Osteocyte (in vitro differentiated cells): ENCODE measurements at regions not wholly inside any gene's neighbourhood (a gene's known extent, or its start where the extent isn't known, plus 50 kb on each side); places are given as distances from the start of the nearest gene placed in this dataset.

Source experiments
- DNase-seq: peaks from one replicate; pipeline ENCODE4 v3.0.0; 2021; ENCODE audit warnings: mixed read lengths; ENCODE audit not compliant: unreplicated experiment; ENCODE audit errors: extremely low spot score
- H3K27ac Mint-ChIP-seq: one replicate; pipeline ENCODE4 v1.8.0; 2021; ENCODE audit warnings: mild to moderate bottlenecking, mixed read lengths; ENCODE audit not compliant: unreplicated experiment
- H3K27me3 Mint-ChIP-seq: one replicate; pipeline ENCODE4 v1.8.0; 2021; ENCODE audit warnings: mixed read lengths; ENCODE audit not compliant: unreplicated experiment
- H3K36me3 Mint-ChIP-seq: one replicate; pipeline ENCODE4 v1.8.0; 2021; ENCODE audit warnings: mixed read lengths; ENCODE audit not compliant: unreplicated experiment
- H3K4me1 Mint-ChIP-seq: one replicate; pipeline ENCODE4 v1.8.0; 2021; ENCODE audit warnings: mixed read lengths; ENCODE audit not compliant: unreplicated experiment
- H3K4me3 Mint-ChIP-seq: one replicate; pipeline ENCODE4 v1.8.0; 2021; ENCODE audit warnings: mild to moderate bottlenecking, moderate library complexity, mixed read lengths; ENCODE audit not compliant: unreplicated experiment
- H3K9me3 Mint-ChIP-seq: one replicate; pipeline ENCODE4 v1.8.0; 2021; ENCODE audit warnings: mixed read lengths; ENCODE audit not compliant: unreplicated experiment
- TF ChIP-seq, protein P1 (sequence below): fragments of 200-600 bp; sonication (generic); IDR thresholded peaks from 2 replicates; pipeline ENCODE4 v1.5.0; 2021; ENCODE audit warnings: antibody characterized with exemption, mild to moderate bottlenecking, moderate library complexity

DNA sequence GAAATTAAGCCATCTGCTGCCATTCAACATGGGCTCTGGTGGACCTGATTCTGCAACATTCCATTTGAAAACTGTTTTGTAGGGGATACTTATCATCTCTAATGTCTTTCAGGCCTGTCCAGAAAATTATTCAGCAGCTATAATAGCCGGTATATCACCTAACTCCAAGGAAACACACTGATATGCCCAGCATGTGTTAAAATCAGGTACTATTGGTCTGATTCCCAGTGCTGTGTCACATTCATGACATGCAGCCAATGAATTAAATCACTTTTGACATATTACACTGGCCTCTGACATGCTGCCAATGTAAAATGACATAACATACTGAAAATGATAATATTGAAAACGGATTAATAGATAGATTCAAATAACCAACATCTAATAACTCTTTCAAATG lies 60.5 kb upstream of the IRX5 start:
- peaks cover 5% of the 10 kb centered on the region for H3K9me3 Mint-ChIP-seq
- H3K4me3 Mint-ChIP-seq = no peak overlapping the region
- no peaks in the 10 kb centered on the region for H3K36me3 Mint-ChIP-seq
- H3K27me3 Mint-ChIP-seq = no peaks in the 10 kb centered on the region
- H3K27ac Mint-ChIP-seq = no peak overlapping the region
- no peak for DNase-seq
- no peaks in the 10 kb centered on the region for H3K4me1 Mint-ChIP-seq
- TF ChIP-seq, protein P1, sequence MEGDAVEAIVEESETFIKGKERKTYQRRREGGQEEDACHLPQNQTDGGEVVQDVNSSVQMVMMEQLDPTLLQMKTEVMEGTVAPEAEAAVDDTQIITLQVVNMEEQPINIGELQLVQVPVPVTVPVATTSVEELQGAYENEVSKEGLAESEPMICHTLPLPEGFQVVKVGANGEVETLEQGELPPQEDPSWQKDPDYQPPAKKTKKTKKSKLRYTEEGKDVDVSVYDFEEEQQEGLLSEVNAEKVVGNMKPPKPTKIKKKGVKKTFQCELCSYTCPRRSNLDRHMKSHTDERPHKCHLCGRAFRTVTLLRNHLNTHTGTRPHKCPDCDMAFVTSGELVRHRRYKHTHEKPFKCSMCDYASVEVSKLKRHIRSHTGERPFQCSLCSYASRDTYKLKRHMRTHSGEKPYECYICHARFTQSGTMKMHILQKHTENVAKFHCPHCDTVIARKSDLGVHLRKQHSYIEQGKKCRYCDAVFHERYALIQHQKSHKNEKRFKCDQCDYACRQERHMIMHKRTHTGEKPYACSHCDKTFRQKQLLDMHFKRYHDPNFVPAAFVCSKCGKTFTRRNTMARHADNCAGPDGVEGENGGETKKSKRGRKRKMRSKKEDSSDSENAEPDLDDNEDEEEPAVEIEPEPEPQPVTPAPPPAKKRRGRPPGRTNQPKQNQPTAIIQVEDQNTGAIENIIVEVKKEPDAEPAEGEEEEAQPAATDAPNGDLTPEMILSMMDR = no peak

DNA sequence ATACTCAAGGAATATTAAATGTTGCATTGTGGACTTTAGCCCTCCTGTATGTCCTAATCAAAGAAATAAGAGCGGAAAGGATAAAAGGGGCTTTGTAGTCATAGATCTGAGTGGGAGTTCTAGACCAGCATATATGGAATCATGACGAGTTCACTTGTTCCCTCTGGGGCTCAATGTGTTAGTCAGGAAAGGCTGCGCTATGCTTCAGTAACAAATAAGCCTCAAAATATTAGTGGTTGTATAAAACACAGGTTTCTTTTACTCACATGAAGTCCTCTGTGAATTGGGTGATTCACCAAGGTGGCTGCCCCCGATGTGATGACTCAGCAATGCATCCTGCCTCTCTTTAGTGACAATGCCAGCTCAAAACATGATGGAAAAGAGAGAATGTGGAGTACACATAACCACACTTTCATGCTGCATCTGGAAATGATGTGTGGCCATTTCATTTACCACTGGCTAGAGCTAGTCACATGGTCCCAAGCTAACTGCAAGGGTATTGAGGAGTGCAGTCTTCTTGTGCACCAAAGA lies 63.3 kb upstream of the IRX5 start:
- Mint-ChIP-seq H3K9me3 (peaks cover 5% of the 10 kb centered on the region), H3K27ac (no peak overlapping the region), H3K36me3 (no peaks in the 10 kb centered on the region), H3K4me1 (no peaks in the 10 kb centered on the region), H3K4me3 (no peak overlapping the region), H3K27me3 (peaks cover 2% of the 10 kb centered on the region)
- no peak for DNase-seq
- TF ChIP-seq, protein P1 = no peak

DNA sequence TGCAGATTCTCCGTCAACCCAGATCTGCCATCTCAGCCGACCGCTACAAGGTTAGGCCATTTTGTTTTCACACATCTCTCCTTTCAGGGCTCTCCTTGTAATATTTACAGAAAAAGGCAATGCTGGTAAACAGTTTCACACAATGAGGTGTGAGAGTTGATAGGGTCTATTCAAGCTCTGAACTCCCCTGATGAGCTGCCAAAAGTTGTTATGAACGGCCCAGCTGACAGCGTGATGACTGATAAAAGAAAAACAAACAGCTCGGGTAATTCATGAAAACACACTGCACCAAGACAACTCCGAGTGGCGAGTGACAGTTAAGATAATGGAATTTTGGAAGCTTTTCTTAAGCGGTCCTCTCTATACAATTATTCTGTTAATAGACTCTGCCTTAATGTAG lies 68.1 kb upstream of the IRX5 start:
- H3K9me3 Mint-ChIP-seq = peaks cover under 1% of the 10 kb centered on the region
- no peaks in the 10 kb centered on the region for H3K36me3 Mint-ChIP-seq
- TF ChIP-seq, protein P1 = no peak
- DNase-seq = no peak
- H3K4me1 Mint-ChIP-seq = no peaks in the 10 kb centered on the region
- H3K27me3 Mint-ChIP-seq = peaks cover 2% of the 10 kb centered on the region
- no peak overlapping the region for H3K27ac Mint-ChIP-seq
- H3K4me3 Mint-ChIP-seq = no peak overlapping the region

DNA sequence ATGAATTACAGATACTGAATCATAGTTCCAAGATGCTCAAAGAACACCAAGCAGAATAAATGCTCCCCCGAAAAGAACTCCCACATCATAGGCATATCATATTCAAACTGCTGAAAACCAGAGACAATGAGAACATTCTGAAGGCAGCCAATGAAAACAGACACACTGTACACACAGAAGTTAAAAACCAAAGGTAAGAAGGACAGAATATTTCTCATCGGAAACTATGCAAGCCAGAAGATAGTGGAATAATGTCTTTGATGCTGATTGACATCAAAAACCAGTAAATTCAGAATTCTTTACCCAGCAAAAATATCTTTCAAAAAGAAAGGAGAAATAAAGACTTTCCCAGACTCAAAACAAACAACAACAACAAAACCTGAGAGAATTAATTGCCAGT lies 73.8 kb upstream of the IRX5 start:
- Mint-ChIP-seq H3K36me3 (no peaks in the 10 kb centered on the region), H3K9me3 (peaks cover 28% of the 10 kb centered on the region), H3K27ac (no peak overlapping the region), H3K4me3 (no peak overlapping the region), H3K4me1 (no peaks in the 10 kb centered on the region), H3K27me3 (no peaks in the 10 kb centered on the region)
- DNase-seq = no peak
- TF ChIP-seq, protein P1 = no peak

DNA sequence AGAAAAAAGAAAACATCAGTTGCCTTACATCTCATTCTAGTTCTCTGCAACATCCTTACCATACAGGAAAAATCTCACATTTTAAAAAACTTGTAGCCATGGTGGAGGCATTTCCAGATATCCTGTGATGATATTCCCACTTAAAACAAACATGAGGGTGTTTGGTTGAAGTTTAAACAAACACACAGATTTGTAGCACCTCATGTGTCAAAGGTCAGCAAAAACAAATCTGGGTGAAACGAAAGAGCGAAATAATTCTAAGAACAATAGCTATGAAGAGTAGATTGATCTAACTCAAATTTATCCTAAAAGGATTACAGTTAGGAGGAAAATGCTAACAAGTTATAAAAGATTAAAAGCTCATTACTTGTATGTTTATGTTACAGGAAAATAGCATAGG lies 83.1 kb upstream of the IRX5 start:
- H3K4me3 Mint-ChIP-seq = no peak overlapping the region
- H3K9me3 Mint-ChIP-seq = peaks cover 19% of the 10 kb centered on the region

More for the DNA sequence above, 83.1 kb upstream of the IRX5 start:
- no peak for DNase-seq
- TF ChIP-seq, protein P1 = no peak
- Mint-ChIP-seq H3K27me3 (no peaks in the 10 kb centered on the region), H3K4me1 (no peaks in the 10 kb centered on the region), H3K27ac (no peak overlapping the region), H3K36me3 (no peaks in the 10 kb centered on the region)
